K562 (cell line): ENCODE measurements at regions not wholly inside any gene's neighbourhood (a gene's known extent, or its start where the extent isn't known, plus 50 kb on each side); places are given as distances from the start of the nearest gene placed in this dataset.

Source experiments
- ATAC-seq: fragments of 200-7000 bp; cut with Tn5 transposase; 3 replicates; pipeline ENCODE4 v1.9.1; 2020; ENCODE audit warnings: moderate library complexity
- BruUV-seq: library from RNA; stranded (reverse); fragments of 400-500 nt; replicated peaks from 2 replicates; lab custom pipeline; 2021; lab: Mats Ljungman, UMichigan
- CTCF ChIA-PET: fragments of 300-600 bp; formaldehyde crosslinking; extraction: SDS; loops from one replicate; lab custom pipeline; 2021; ENCODE audit warnings: low intra/inter-chr PET ratio; lab: Yijun Ruan, JAX
- POLR2A ChIA-PET: fragments of 300-600, 350-650 bp; sonication (Branson Sonifier 250); formaldehyde crosslinking; extraction: SDS; loops from one replicate; lab custom pipeline; 2021; ENCODE audit warnings: antibody characterized with exemption, inconsistent platforms; lab: Yijun Ruan, JAX
- DNase-seq, 4 experiments: peaks; one replicate each; pipeline versions ENCODE4 v3.0.0 to v3.0.0-alpha.2; 2011 to 2018; ENCODE audit warnings: low spot score in 3 of 4, mixed read lengths in 3 of 4; ENCODE audit errors: extremely low read depth in 1 of 4
- FAIRE-seq: peaks from 2 replicates; lab custom pipeline; 2011; peaks lifted over from hg19 to GRCh38; lab: Jason Lieb, UNC
- H2AFZ ChIP-seq: 2 replicates; pipeline ENCODE4 v1.6.0; 2011; ENCODE audit warnings: low read depth, low read length, control low read depth, inconsistent platforms
- H3K27ac ChIP-seq: fragments of 200-600 bp; 3 replicates; pipeline ENCODE4 v1.8.0; 2011; ENCODE audit warnings: low read depth, mild to moderate bottlenecking, control low read depth, inconsistent platforms, low read length, moderate library complexity, mixed read lengths; ENCODE audit errors: extremely low read depth
- H3K27me3 ChIP-seq, 2 experiments: fragments of 300-600 bp in 1 of 2; 2 replicates in 1 of 2; 3 replicates in 1 of 2; pipeline versions ENCODE4 v1.6.0 to v1.8.0; 2011; ENCODE audit warnings: inconsistent platforms in 2 of 2, low read length in 2 of 2, mild to moderate bottlenecking in 1 of 2, mixed read lengths in 1 of 2, moderate library complexity in 1 of 2; ENCODE audit not compliant: control insufficient read depth in 2 of 2, insufficient read depth in 2 of 2
- H3K36me3 ChIP-seq: fragments of 300-600 bp; 3 replicates; pipeline ENCODE4 v1.8.0; 2011; ENCODE audit warnings: mild to moderate bottlenecking, low read length, inconsistent platforms; ENCODE audit not compliant: control insufficient read depth, insufficient read depth
- H3K4me1 ChIP-seq, 2 experiments: fragments of 200-600 bp in 1 of 2; replicated peaks in 1 of 2; 2 replicates in 1 of 2; 3 replicates in 1 of 2; pipeline versions ENCODE4 v1.5.1 to v1.8.0; 2011; ENCODE audit warnings: inconsistent platforms in 2 of 2, low read length in 2 of 2, mild to moderate bottlenecking in 1 of 2, mixed read lengths in 1 of 2, moderate library complexity in 1 of 2; ENCODE audit not compliant: control insufficient read depth in 2 of 2, insufficient read depth in 2 of 2
- H3K4me2 ChIP-seq: 2 replicates; pipeline ENCODE4 v1.6.1; 2011; ENCODE audit warnings: low read length, control low read depth, inconsistent platforms, mixed read lengths; ENCODE audit not compliant: insufficient read depth
- H3K4me3 ChIP-seq: fragments of 200-600 bp; sonication (generic), shearing (Covaris generic); 2 replicates; pipeline ENCODE4 v1.5.1; 2016; ENCODE audit warnings: control low read depth, inconsistent platforms
- H3K79me2 ChIP-seq: fragments of 200-600 bp; 3 replicates; pipeline ENCODE4 v1.8.0; 2011; ENCODE audit warnings: low read length, inconsistent platforms; ENCODE audit not compliant: control insufficient read depth, insufficient read depth
- H3K9ac ChIP-seq, 2 experiments: 2 replicates each; pipeline versions ENCODE4 v1.6.0 to v1.6.1; 2011; ENCODE audit warnings: low read depth in 2 of 2, low read length in 2 of 2, control low read depth in 1 of 2, inconsistent platforms in 1 of 2, mild to moderate bottlenecking in 1 of 2, mixed read lengths in 1 of 2; ENCODE audit not compliant: insufficient read depth in 1 of 2
- H3K9me1 ChIP-seq: one replicate; pipeline ENCODE4 v1.6.0; 2011; ENCODE audit warnings: inconsistent platforms, mild to moderate bottlenecking, low read length, moderate library complexity; ENCODE audit not compliant: control insufficient read depth, insufficient read depth
- H3K9me3 ChIP-seq: replicated peaks from 2 replicates; pipeline ENCODE4 v1.5.1; 2011; ENCODE audit warnings: low read depth, low read length, inconsistent platforms; ENCODE audit not compliant: control insufficient read depth, insufficient read depth
- H4K20me1 ChIP-seq: replicated peaks from 2 replicates; pipeline ENCODE4 v1.6.1; 2011; ENCODE audit warnings: low read length, inconsistent platforms, mixed read lengths; ENCODE audit not compliant: control insufficient read depth, insufficient read depth
- ATF7 ChIP-seq: fragments of 450-650 bp; IDR thresholded peaks from 2 replicates; pipeline ENCODE4 v1.7.1; 2014; ENCODE audit warnings: mild to moderate bottlenecking, moderate library complexity
- HMG20B ChIP-seq: fragments of 250-450 bp; sonication (Bioruptor Pico); IDR thresholded peaks from 2 replicates; pipeline ENCODE4 v1.5.0; 2021; ENCODE audit warnings: mild to moderate bottlenecking
- IRF1 ChIP-seq: sonication (generic); formaldehyde crosslinking; IDR thresholded peaks from 2 replicates; pipeline ENCODE4 v1.8.0; 2022; ENCODE audit warnings: missing genetic modification reagents, mild to moderate bottlenecking, borderline replicate concordance
- MTA2 ChIP-seq: fragments of 450-650 bp; IDR thresholded peaks from 2 replicates; pipeline ENCODE4 v1.6.1; 2016; ENCODE audit warnings: low read depth
- OTX1 ChIP-seq: fragments of 450-650 bp; formaldehyde crosslinking; IDR thresholded peaks from 2 replicates; pipeline ENCODE4 v1.4.0; 2022; ENCODE audit warnings: mild to moderate bottlenecking
- SNAPC5 ChIP-seq: fragments of 250-450 bp; sonication (Bioruptor Pico); IDR thresholded peaks from 2 replicates; pipeline ENCODE4 v1.8.0; 2021; ENCODE audit warnings: moderate library complexity, mild to moderate bottlenecking, inconsistent platforms
- TRIM24 ChIP-seq, 2 experiments: fragments of 450-650 bp; IDR thresholded peaks; 2 replicates each; pipeline ENCODE4 v1.6.1; 2016
- ZNF316 ChIP-seq: fragments of 450-650 bp; IDR thresholded peaks from 2 replicates; pipeline ENCODE4 v1.6.1; 2016
- ZNF41 ChIP-seq: fragments of 250-450 bp; sonication (Bioruptor Pico); conservative IDR thresholded peaks from 2 replicates; pipeline ENCODE4 v1.4.0; 2020; ENCODE audit warnings: mild to moderate bottlenecking
- ZNF696 ChIP-seq: fragments of 250-450 bp; sonication (Bioruptor Pico); conservative IDR thresholded peaks from 2 replicates; pipeline ENCODE4 v1.4.0; 2020; ENCODE audit warnings: mild to moderate bottlenecking, moderate library complexity
- WGBS: fragments of 100-300 bp; shearing (Covaris generic); methylation state at CpG from one replicate; pipeline ENCODE4 v1.1.6; 2016; ENCODE audit warnings: low coverage, mixed read lengths; ENCODE audit not compliant: insufficient coverage; ENCODE audit errors: missing lambda C conversion rate; 5-methylcytosine and 5-hydroxymethylcytosine counted together
- in situ Hi-C: fragments of 300-500 bp; cut with MboI; formaldehyde crosslinking; loops from 4 replicates; pipeline ENCODE4 v1.15.0; 2018; ENCODE audit warnings: inconsistent platforms, mixed read lengths
- intact Hi-C: fragments of 100-400 bp; cut with micrococcal nuclease; formaldehyde crosslinking; loops from 2 replicates; pipeline ENCODE4 v1.14.2; 2022
- TF ChIP-seq, protein P1 (sequence below): fragments of 250-450 bp; sonication (Bioruptor Pico); IDR thresholded peaks from 2 replicates; pipeline ENCODE4 v1.8.0; 2021; ENCODE audit warnings: borderline replicate concordance, mild to moderate bottlenecking, moderate library complexity; ENCODE audit not compliant: poor library complexity, severe bottlenecking
- TF ChIP-seq, protein P2 (sequence below): fragments of 450-650 bp; conservative IDR thresholded peaks from 2 replicates; pipeline ENCODE4 v1.6.1; 2016; ENCODE audit warnings: missing genetic modification characterization, low read depth, mild to moderate bottlenecking, missing compliant biosample characterization, moderate library complexity
- TF ChIP-seq, protein P3 (sequence below), 2 experiments: fragments of 450-650 bp; IDR thresholded peaks; 2 replicates each; pipeline ENCODE4 v1.6.1; 2016; ENCODE audit warnings: mild to moderate bottlenecking in 2 of 2, borderline replicate concordance in 1 of 2, low read depth in 1 of 2, moderate library complexity in 1 of 2

- H3K4me2 ChIP-seq = no peak overlapping the region
- 52% methylated on average over 6 of the region's 6 CpGs for WGBS
- no peaks in the 10 kb centered on the region for H3K79me2 ChIP-seq
- H3K9me1 ChIP-seq = no peaks in the 10 kb centered on the region
- H3K9me3 ChIP-seq = no peaks in the 10 kb centered on the region
- in situ Hi-C loops = no loop called here
- intact Hi-C loops = no loop called here
- no peak overlapping the region for H3K9ac ChIP-seq
- no peak for DNase-seq
- H3K4me1 ChIP-seq = peaks cover 12 to 19% of the 10 kb centered on the region in 2 experiments
- no peaks in the 10 kb centered on the region for H3K27me3 ChIP-seq
- ATAC-seq = no peak
- no peak for FAIRE-seq
- POLR2A ChIA-PET = interaction anchor here (0.7 to 1.0 kb wide), 2 partner anchors 10 to 20 kb away, joined by 3 read pairs; no protein-coding TSS in a partner anchor
- no peaks in the 10 kb centered on the region for H3K36me3 ChIP-seq
- CTCF ChIA-PET = interaction anchor here (1.2 kb wide), 1 partner anchor 126 kb away, joined by 3 read pairs; no protein-coding TSS in a partner anchor
- no peak overlapping the region for H3K4me3 ChIP-seq
- no peak overlapping the region for H2AFZ ChIP-seq
- no peaks in the 10 kb centered on the region for H4K20me1 ChIP-seq
- no peak overlapping the region for H3K27ac ChIP-seq
- BruUV-seq = no TSS peak
- TF ChIP-seq, protein P1, sequence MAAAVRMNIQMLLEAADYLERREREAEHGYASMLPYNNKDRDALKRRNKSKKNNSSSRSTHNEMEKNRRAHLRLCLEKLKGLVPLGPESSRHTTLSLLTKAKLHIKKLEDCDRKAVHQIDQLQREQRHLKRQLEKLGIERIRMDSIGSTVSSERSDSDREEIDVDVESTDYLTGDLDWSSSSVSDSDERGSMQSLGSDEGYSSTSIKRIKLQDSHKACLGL (CRISPR knock-in tag) = no peak
- TF ChIP-seq, protein P2, sequence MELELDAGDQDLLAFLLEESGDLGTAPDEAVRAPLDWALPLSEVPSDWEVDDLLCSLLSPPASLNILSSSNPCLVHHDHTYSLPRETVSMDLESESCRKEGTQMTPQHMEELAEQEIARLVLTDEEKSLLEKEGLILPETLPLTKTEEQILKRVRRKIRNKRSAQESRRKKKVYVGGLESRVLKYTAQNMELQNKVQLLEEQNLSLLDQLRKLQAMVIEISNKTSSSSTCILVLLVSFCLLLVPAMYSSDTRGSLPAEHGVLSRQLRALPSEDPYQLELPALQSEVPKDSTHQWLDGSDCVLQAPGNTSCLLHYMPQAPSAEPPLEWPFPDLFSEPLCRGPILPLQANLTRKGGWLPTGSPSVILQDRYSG = no peak
- TF ChIP-seq HMG20B = no peak
- no peak for TF ChIP-seq OTX1 (CRISPR knock-in tag)
- TF ChIP-seq IRF1 (CRISPR knock-in tag) = no peak
- TF ChIP-seq ZNF696 = no peak
- no peak for TF ChIP-seq ATF7
- no peak for TF ChIP-seq ZNF41 (CRISPR knock-in tag)
- TF ChIP-seq, protein P3, sequence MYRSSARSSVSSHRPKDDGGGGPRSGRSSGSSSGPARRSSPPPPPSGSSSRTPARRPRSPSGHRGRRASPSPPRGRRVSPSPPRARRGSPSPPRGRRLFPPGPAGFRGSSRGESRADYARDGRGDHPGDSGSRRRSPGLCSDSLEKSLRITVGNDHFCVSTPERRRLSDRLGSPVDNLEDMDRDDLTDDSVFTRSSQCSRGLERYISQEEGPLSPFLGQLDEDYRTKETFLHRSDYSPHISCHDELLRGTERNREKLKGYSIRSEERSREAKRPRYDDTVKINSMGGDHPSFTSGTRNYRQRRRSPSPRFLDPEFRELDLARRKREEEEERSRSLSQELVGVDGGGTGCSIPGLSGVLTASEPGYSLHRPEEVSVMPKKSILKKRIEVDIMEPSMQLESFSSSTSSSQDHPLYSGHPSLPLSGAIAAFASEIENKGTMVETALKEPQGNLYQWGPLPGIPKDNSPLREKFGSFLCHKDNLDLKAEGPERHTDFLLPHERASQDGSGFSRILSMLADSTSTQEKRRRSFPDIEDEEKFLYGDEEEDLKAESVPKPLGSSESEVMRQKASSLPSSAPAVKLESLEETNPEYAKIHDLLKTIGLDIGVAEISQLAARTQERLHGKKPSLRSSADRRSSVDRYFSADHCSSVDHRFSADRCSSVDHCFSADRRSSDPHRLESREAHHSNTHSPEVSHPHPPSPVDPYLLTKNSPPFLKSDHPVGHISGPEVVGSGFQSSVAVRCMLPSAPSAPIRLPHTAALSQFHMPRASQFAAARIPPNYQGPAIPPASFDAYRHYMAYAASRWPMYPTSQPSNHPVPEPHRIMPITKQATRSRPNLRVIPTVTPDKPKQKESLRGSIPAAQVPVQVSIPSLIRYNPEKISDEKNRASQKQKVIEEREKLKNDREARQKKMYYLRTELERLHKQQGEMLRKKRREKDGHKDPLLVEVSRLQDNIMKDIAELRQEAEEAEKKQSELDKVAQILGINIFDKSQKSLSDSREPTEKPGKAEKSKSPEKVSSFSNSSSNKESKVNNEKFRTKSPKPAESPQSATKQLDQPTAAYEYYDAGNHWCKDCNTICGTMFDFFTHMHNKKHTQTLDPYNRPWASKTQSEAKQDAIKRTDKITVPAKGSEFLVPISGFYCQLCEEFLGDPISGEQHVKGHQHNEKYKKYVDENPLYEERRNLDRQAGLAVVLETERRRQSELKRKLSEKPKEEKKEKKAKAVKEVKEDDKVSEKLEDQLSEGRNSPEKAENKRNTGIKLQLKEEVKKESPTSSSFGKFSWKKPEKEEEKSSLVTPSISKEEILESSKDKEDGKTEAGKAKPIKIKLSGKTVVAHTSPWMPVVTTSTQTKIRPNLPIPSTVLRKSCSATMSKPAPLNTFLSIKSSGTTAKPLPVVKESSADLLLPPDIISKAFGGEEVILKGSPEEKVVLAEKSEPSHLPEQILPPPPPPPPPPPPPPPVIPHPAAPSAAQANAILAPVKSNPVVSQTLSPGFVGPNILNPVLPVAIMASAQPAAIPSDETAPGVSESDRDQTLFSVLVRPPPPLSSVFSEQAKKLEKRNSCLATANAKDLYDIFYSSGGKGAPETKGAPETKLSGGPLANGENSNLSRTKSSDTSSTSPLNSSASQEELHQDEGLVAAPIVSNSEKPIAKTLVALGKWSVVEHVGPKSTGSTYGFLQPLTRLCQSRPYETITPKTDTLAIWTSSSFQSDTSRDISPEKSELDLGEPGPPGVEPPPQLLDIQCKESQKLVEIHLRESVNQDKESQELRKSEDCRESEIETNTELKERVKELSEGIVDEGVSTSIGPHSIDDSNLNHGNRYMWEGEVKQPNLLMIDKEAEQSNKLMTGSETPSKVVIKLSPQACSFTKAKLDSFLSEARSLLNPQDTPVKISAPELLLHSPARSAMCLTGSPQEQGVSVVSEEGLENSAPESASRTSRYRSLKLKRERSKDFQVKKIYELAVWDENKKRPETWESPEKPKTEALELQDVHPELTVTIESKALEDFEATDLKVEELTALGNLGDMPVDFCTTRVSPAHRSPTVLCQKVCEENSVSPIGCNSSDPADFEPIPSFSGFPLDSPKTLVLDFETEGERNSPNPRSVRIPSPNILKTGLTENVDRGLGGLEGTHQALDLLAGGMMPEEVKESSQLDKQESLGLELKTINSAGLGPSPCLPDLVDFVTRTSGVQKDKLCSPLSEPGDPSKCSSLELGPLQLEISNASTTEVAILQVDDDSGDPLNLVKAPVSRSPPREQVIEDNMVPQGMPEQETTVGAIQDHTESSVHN (IDR thresholded peaks at IDR 0.05; ENCODE audit: borderline replicate concordance in 1 of 2, low read depth in 1 of 2) = no peak
- no peak for TF ChIP-seq SNAPC5
- 0 out of 4 replicates have a peak, but pooled peaks of 1 of the 2 experiments have one; percentile 29 for TF ChIP-seq TRIM24 (IDR thresholded peaks at IDR 0.05)
- peak; percentile 79 for TF ChIP-seq ZNF316
- TF ChIP-seq MTA2 = no peak
These were observed 122.3 kb downstream of the ZFP36L2 start for GRCh38 chr2:43104106-43104505.
